Type B pancreatic cell (in vitro differentiated cells): ENCODE measurements at regions not wholly inside any gene's neighbourhood (a gene's known extent, or its start where the extent isn't known, plus 50 kb on each side); places are given as distances from the start of the nearest gene placed in this dataset.

Experiments
- DNase-seq: peaks from one replicate; pipeline ENCODE4 v3.0.0; 2021; ENCODE audit warnings: mixed read lengths; ENCODE audit not compliant: unreplicated experiment; ENCODE audit errors: extremely low spot score
- H3K27ac Mint-ChIP-seq: 2 replicates; pipeline ENCODE4 v1.8.0; 2021; ENCODE audit warnings: mild to moderate bottlenecking, mixed read lengths
- H3K27me3 Mint-ChIP-seq: 2 replicates; pipeline ENCODE4 v1.8.0; 2021; ENCODE audit warnings: mixed read lengths
- H3K36me3 Mint-ChIP-seq: 2 replicates; pipeline ENCODE4 v1.8.0; 2021; ENCODE audit warnings: mixed read lengths
- H3K4me1 Mint-ChIP-seq: one replicate; pipeline ENCODE4 v1.8.0; 2021; ENCODE audit warnings: mixed read lengths; ENCODE audit not compliant: unreplicated experiment
- H3K4me3 Mint-ChIP-seq: 2 replicates; pipeline ENCODE4 v1.8.0; 2021; ENCODE audit warnings: mild to moderate bottlenecking, mixed read lengths
- H3K9me3 Mint-ChIP-seq: 2 replicates; pipeline ENCODE4 v1.8.0; 2021; ENCODE audit warnings: mixed read lengths
- CTCF ChIP-seq: fragments of 200-600 bp; sonication (generic); conservative IDR thresholded peaks from 2 replicates; pipeline ENCODE4 v1.5.0; 2021; ENCODE audit warnings: antibody characterized with exemption, mild to moderate bottlenecking

- Mint-ChIP-seq H3K4me3 (no peak overlapping the region), H3K4me1 (no peaks in the 10 kb centered on the region), H3K9me3 (no peaks in the 10 kb centered on the region), H3K27ac (no peak overlapping the region), H3K36me3 (no peaks in the 10 kb centered on the region), H3K27me3 (no peaks in the 10 kb centered on the region)
- no peak for DNase-seq
- TF ChIP-seq CTCF = no peak
Measured at GRCh38 chr17:70307430-70308225, 138.3 kb downstream of the KCNJ2 start.

- Mint-ChIP-seq H3K27me3 (no peaks in the 10 kb centered on the region), H3K9me3 (no peaks in the 10 kb centered on the region)
- DNase-seq = no peak
Measured at GRCh38 chr17:70308618-70309017, 139.3 kb downstream of the KCNJ2 start.

DNA sequence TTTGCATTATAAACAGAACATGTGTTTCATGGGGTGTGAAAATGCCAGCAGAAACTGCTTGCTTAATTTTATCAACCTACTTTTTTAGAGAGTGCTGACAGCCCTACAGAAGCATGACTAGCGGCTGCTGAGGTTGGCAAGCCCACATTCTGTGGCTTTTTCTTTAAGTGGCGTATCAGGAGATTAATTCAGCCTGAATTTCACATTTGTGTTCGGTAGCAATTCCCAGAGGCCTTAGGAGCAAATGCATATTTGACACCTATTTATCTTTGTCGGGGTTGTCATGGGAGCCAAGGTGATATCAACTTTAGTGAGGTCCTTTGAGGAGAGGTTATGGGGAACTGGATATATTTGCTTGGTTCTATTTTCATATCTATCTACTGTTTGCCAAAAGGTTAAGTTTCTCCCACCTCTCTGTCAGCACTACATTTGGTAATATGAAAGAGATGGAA is 140.9 kb downstream of the KCNJ2 start:
- DNase-seq = no peak
- Mint-ChIP-seq H3K27ac (no peak overlapping the region), H3K27me3 (no peaks in the 10 kb centered on the region), H3K4me3 (no peak overlapping the region), H3K36me3 (no peaks in the 10 kb centered on the region), H3K4me1 (no peaks in the 10 kb centered on the region), H3K9me3 (no peaks in the 10 kb centered on the region)
- TF ChIP-seq CTCF = no peak

More at GRCh38 chr17:70308618-70309017, 139.3 kb downstream of the KCNJ2 start:
- Mint-ChIP-seq H3K36me3 (no peaks in the 10 kb centered on the region), H3K27ac (no peak overlapping the region), H3K4me3 (no peak overlapping the region), H3K4me1 (no peaks in the 10 kb centered on the region)
- no peak for TF ChIP-seq CTCF

DNA sequence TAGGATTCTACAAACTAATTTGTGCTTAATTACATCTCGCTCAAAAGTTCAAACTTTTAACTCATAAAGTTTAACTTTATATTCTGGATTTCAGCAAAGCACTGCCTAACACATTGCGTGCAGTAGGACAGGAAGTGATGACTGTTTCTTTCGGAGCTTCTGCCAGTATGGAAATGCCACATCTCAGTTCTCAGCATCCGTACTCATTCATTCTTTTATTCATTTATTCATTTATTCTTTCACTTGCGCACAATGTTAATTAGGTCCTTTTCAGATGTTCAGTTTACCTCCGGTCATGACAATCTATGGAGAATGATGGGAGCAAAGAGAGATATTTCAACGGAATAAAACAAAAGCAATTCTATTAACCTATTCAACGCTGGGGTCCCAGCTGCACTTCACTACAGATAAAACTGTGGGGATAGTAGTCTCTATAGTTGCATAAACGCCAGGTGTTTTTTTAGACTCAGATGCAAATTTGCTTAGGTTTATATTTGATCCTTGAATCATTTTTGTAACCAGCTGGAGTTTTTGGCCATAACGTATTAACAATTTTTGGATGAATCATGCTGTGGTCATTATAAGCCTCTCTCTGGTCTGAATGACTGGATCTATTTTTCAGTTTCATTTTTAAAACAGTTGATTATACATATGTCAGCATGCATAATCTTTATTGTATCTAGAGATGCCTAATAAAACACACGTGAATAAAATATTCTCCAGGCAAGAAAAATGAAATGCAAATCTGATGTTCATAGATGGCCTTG is 143.9 kb downstream of the KCNJ2 start:
- DNase-seq = no peak
- no peaks in the 10 kb centered on the region for H3K27me3 Mint-ChIP-seq

GRCh38 chr17:70314096-70314495 is 144.8 kb downstream of the KCNJ2 start:
- Mint-ChIP-seq H3K4me3 (no peak overlapping the region), H3K9me3 (no peaks in the 10 kb centered on the region), H3K27ac (no peak overlapping the region), H3K27me3 (no peaks in the 10 kb centered on the region), H3K4me1 (no peaks in the 10 kb centered on the region), H3K36me3 (no peaks in the 10 kb centered on the region)
- no peak for DNase-seq
- no peak for TF ChIP-seq CTCF

More for the DNA sequence above, 143.9 kb downstream of the KCNJ2 start:
- Mint-ChIP-seq H3K4me3 (no peak overlapping the region), H3K36me3 (no peaks in the 10 kb centered on the region), H3K9me3 (no peaks in the 10 kb centered on the region), H3K27ac (no peak overlapping the region), H3K4me1 (no peaks in the 10 kb centered on the region)
- no peak for TF ChIP-seq CTCF
